ENCODE measurements at regions not wholly inside any gene's neighbourhood (a gene's known extent, or its start where the extent isn't known, plus 50 kb on each side); places are given as distances from the start of the nearest gene placed in this dataset.

DNA sequence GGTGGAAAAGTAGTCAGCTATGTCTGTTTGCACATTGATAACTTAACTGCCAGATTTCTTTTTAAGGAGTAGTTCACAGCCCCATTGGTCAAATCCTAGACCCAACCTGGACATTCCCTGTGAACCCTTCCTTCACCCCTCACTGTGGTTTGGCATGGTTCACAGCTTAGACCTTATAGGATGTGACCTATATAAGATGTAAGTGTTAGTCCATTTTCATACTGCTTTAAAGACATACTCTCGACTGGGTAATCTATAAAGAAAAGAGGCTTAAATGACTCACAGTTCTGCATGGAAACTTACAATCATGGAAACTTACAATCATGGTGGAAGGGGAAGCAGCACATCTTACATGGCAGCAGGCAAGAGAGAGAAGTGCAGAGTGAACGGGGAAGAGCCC lies 1066.2 kb downstream of the TTLL7 start:
- no peak for DNase-seq (ENCODE audit: low read depth in 2 of 3, low spot score in 2 of 3)

DNA sequence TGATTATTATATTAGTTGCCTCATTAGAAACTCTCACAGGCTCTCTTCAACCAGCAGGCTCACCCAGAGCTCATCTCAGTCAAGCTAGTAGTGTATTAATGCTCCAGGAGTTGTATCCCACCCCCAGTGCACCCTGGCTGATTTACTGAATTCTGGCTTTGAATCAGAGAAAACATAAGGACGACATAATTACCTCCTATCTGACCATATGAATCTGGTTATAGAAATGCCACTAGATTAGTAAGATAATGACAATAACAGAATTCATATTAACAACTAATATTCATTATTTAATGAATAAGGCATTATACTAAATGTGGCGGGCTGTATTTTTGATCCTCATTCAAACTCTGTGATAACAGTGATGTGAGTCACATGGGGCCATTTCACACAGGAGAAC lies 1066.7 kb downstream of the TTLL7 start:
- no peak for DNase-seq (ENCODE audit: low read depth in 2 of 3, low spot score in 2 of 3)

DNA sequence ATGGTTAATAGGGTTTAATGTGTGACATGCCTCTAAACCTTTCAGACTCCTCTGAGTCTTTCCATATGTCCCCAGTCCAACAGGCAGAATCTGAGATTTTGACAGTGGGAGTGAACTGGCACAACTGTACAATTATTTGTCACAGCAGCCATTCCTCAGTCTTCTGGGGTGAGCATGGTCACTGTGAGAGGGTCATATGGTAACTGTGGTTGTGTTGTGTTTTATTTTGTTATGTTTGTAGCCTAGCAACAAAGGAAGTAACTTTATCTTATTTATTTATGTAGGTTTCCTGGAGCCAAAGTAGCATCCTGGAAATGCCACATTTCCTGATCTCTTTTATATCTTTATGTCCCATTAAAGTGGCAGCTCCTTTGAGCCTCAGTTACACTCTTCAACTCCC lies 1067.9 kb downstream of the TTLL7 start:
- peak in 1 of 3 donors; percentile 48 for DNase-seq (ENCODE audit: low read depth in 2 of 3, low spot score in 2 of 3)

DNA sequence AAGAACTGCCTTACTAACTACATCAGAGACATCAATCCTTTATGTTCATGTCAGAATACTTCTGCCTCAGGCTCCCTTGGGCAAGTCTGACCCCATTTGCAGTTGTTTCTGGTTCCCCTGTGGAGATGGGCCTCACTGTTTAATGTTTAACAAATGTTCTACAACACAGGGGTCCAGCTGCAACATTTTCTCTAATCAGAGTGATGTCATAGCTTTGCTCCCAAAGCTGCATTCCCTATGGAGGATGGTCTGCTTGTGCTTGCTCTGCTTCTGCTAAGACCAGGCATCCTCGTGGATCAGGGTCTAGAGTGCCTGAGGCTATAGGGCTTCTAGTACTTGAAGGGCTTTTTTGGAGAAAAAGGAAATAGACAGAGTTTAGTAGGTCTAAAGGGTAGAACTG lies 1071.2 kb downstream of the TTLL7 start:
- DNase-seq (ENCODE audit: low read depth in 2 of 3, low spot score in 2 of 3), result no peak

DNA sequence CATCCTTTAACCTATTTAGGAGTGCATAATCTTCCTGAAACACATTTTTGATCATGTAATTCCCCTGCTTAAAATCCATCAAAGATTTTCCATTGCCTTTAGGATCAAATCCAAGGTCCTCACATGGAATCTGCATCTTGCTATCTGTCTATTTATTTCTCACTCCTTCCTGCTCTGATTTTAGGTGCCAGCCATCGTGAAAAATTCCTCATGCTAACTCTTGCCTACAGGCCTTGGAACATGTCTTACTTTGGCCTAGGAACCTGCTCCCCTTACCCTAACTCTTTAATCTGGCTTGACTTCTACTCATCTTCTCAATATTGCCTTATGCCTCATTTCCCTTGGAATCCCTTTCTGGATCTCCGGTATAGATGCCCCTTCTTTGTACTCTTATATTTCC lies 1074.3 kb downstream of the TTLL7 start:
- DNase-seq (ENCODE audit: low read depth in 2 of 3, low spot score in 2 of 3), result no peak

DNA sequence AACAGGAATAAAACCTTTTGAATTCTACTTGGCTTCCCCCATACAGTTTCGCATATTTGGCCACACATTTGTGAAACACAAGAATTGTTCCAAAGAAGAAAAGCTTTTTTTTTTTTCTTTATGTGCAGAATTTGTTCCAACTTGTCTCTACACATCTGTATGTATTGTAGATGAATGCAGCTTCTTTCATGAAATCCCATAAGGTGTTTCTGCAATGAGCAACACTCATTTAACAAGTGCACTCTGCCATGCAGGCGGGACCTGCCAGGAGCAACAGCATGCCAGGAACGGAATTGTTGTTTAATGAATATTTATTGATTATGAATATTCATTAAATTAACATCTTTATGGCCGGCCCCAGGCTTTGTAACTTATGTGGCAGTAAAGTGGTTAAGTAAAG lies 1075.0 kb downstream of the TTLL7 start:
- no peak for DNase-seq (ENCODE audit: low read depth in 2 of 3, low spot score in 2 of 3)

DNA sequence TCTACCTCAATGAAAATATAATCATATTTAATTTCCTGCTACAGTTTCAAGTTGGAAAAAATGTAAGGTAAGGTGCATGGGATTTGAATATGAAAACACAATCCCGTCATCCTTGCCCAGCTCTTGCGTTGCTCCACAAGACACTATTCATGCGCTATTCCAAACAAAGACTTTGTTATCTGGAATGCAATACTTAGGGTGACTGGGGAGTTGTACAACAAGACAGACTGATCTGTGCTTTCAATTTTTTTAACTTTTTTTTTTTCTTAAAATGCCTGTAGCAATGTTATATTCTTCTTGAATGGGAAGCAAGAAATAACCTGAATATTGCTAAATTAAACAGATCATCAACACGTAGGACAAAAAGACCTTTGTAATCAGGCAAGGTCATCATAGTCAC lies 1077.2 kb downstream of the TTLL7 start:
- DNase-seq (ENCODE audit: low read depth in 2 of 3, low spot score in 2 of 3), result no peak

DNA sequence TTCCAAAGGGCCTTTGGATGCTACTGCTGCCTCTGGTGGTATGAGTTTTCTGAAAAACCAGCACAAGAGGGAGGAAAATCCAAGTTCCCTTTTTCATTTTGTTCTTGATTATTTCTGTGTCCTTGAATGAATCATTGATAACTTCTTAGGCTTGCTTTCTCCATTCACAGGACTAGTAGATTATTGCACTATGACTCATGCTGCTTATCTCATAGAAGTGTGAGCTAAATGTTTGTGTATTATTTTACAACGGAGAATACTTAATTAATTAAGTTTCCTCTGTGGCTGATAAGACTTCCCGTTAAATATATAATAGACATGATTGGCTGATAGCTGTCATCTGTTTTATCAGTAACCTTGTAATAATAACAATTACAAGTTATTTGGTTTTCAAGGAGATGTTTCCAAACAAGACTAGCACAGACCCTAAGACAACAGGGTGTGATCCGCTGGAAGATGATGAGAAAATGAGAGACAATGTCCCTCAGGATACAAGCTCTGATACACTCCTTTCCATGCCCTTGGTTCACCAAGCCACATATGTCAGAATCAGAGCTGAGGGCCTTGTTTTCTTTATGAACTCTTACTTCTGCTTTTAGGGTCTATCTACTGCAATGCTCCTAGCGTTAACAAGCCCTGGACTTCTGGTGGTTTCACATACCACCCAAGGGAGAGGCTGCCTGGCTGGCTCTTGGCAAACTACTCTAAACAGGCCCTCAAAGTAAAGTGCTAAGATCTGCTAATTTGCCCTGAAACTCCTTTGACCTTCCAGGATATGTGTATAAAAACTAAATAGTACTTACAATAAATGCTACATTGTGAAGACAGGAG lies 1078.3 kb downstream of the TTLL7 start:
- DNase-seq (ENCODE audit: low read depth in 2 of 3, low spot score in 2 of 3), result no peak

DNA sequence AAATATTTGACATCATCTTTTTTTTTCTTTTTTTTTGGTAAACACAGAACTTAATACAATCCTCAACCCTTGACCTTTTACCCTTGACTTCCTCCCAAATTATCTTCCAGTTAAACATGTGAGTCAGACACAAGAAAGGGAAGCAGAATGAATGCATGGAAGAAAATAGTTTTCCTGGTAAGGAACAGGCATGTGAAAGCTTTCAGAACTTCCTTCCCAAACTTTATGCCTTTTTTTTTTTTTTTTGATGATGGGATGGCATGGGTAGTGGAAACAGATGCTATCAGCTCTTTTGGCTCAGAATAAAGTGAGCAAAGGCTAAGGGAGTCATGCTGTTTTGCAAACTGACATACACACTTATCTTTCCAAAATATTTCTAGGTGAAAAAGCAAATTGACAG lies 1079.1 kb downstream of the TTLL7 start:
- DNase-seq (ENCODE audit: low read depth in 2 of 3, low spot score in 2 of 3), result no peak

DNA sequence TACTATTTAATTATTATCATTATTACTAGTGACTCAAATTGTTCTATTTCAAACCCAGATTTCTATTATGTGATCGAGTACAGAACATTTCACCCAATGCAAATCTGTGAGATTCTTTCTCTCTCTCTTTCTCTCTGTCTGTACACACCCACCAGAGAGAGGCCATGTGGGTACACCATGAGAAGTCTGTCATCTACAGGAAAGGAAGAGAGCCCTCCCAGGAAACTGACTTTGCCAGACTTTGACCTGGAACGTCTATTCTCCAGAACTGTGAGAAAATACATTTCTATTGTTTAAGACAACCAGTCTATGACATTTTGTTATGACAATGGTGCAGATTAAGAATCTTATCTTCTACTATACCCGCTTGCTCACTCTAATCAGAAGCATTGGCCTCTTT lies 1091.6 kb downstream of the TTLL7 start:
- DNase-seq (ENCODE audit: low read depth in 2 of 3, low spot score in 2 of 3), result no peak

DNA sequence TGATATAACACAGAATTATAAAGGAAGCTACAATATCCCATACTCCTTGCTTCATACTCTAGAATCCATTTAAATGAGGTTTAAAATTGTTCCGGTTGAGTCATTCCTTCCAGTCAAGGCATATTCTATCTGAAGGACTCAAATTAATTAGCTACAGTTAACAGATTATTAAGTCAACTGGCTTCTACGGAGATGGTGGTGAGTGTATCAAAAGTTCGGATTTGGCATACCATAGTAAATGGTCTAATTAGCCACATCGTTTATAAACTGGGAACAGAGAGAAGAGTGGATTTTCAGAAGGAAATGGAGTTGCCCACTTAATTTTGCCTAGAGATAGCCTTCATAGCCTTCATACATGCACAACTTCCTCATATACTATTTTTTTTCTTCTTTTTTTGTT lies 1095.3 kb downstream of the TTLL7 start:
- DNase-seq (ENCODE audit: low read depth in 2 of 3, low spot score in 2 of 3), result no peak

DNA sequence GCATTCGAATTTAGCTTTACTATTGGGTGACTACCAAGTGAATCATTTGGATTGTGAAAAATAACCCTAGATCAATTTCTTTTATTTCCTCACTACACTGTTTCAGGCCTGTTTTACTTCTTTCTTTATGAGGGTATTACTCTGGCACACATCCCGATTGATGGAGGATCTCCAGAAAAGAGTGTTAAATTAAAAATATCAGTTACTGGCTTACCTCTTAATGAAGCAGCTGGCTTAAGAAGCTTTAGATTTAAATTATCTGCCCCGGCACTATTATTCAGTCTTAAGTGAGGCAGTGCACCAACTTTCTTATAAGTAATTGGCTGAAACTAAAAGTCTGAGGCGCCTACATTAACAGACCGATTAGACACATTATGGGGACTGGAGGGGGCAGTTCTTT lies 1097.4 kb downstream of the TTLL7 start:
- DNase-seq (ENCODE audit: low read depth in 2 of 3, low spot score in 2 of 3), result no peak

DNA sequence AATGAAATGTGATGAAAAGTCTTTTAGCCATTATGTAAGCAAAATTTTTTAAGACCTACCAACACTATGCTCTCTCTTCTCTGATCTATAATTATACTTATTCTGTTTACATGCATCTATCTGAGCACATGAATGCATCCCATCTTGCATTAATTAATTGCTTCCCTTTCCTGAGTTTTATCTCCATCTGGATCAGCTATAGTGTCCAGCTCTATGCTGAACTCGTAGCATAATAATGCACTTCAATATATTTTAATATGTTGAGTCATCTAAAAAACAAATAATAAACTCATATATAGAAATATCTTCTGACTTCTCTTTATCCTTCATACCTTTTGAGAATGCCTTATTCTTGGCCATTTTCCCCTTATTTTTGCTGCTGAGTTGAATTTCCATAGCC lies 1097.8 kb downstream of the TTLL7 start:
- DNase-seq (ENCODE audit: low read depth in 2 of 3, low spot score in 2 of 3), result no peak

DNA sequence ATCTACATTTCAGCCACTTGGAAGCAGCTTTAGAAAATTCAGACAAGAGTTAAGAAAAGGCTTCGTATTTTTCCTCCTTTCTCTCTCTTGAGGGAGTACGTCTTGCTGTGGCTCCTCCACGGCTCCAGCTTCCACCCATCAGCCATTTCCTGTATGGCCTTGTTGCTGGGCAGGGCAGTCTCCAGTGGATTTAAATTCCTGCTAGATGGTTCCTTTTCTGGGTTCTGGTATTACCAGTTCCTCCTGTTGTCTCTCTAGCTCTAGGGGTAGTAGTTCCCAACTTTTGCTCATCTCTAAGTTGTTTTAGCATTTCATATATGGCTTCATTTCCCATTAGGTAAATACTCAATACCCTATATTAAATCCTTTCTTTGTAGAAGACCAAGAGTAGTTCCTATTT lies 1098.3 kb downstream of the ADGRL2 start:
- no peak for DNase-seq (ENCODE audit: low read depth in 2 of 3, low spot score in 2 of 3)

DNA sequence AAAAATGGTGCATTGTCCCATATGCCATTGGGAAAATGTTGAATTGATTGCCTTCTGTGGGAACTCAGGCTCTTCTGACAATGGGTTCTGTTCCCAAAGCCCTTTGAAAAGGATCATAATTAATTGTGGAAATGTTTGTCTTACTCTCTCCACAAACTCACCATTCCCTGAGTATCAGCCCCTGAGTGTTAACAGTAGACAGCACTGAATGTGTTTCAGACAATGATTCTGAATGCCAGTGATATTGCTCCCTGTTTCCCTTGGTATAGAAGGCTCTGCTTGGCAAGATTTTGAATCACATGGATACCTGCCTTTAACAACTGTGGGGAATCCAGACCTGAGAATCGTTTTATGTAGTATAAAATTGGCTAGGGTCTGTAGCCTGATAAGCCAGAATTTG lies 1096.8 kb downstream of the ADGRL2 start:
- DNase-seq (ENCODE audit: low read depth in 2 of 3, low spot score in 2 of 3), result no peak

DNA sequence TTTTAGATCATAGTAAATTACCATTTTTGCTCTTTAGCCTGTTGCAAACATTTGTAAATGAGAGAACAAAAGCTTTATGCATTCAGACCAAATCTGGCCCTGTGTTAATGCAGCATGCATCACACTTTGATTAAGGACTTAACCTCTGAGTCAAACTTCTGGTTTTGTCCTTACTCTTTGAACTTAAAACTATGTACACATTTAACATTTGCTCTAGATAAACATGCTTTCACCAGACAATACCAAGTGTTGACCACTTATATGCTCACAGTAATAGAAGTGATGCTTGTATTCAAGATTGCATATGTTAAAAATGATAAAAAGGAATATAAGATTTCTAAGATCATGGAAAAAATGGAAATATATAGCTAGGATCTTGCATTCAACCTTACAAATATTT lies 1095.3 kb downstream of the ADGRL2 start:
- no peak for DNase-seq (ENCODE audit: low read depth in 2 of 3, low spot score in 2 of 3)

DNA sequence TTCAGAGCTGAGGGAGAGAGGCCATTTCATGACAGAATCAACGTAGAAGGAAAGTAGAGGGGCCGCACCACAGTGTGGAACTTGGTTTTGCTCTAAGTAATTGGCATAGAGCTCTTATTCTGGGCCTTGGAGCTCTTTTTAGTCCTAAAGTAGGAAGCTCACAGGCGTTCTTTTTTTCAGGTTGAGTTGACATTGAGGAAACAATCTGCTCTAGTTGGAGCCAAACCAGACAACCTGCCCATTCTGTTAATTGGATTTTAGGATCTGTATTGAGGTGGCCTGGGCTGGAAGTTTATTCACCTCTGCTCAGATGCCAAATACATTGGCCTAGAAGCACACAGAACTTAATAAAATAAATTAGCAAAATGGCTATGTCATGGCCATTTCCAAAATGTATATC lies 1093.9 kb downstream of the ADGRL2 start:
- DNase-seq (ENCODE audit: low read depth in 2 of 3, low spot score in 2 of 3), result no peak

DNA sequence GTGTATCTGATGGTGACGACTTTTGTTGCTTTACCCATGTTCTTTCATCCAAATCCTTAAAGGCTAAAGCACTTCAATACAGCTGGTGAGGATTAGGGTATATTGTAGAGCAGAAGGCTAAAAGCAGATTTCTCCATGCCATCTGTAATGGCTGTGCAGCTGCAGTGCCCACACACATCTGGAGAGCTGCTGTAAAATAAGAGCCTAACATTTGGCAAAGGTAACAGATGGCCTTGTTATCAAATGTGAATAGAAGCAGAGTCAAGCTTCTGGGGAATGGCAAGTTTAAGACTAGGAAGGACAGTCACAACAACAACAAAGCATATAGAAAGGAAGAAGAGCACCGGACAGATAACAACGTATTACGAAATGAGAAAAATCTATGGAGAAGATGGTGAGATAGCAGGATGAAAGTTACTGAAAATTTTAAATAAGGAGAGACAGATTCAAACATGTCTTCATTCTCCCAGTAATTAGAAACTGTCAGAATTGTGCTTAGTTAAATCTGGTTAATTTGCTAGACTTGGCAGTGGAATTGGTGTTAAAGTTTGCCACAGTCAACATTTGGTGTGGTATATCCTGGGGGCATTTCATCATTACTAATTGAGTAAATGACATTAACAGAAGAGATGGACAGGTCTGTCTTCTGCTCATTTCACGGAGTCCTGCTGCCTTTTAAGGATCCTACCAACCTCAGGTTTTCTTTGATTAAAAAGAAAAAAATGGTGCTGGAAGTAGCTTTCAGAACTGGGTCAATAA lies 1093.2 kb downstream of the ADGRL2 start:
- no peak for DNase-seq (ENCODE audit: low read depth in 2 of 3, low spot score in 2 of 3)

DNA sequence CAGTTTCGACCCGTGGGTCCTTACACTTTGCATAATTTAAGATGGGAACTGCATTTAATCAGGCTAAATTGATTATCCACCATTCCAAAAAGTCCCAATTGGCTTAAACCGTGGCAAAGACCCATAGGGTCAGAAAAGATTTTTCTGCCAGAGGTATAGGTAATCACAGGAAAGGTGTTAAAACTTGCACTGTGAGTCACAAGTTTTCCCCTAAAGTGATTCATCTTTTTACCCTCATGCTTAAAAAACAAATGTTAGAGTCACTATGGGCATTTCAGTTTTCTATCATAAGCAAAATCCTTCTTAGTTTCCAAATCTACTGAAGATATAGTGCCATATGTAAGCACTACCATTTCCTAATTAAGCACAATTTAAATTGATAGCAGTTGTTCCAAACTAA lies 1079.8 kb downstream of the ADGRL2 start:
- DNase-seq (ENCODE audit: low read depth in 2 of 3, low spot score in 2 of 3), result no peak

DNA sequence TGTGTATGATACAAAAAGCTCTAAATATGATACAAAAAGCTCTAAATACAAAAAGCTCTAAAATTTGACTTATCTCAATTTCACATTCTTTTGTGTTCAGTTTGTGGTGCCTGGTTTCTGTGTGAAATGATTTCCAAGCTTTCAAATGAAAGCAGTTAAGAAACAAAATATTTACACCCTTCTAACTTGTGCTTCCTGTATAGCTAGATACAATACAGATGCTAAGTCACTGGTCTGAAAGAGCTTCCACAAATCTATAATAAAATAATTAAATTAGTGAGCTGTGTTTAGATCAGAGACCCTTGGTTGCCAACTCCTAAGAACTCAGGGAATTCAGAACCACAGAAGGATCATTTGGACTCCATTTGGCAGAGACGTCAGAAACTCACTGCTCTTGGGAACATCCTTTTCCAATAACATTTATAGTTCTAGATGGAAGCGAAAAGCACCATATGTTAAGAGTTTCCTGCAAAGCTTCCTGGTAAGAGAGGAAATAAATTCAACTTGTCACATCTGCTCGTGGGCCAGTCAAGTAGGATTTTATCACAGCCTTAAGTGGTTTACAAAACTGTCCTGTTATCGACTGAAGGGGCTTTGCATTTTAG lies 1079.1 kb downstream of the ADGRL2 start:
- DNase-seq (ENCODE audit: low read depth in 2 of 3, low spot score in 2 of 3), result peak in 1 of 3 donors; percentile 54

DNA sequence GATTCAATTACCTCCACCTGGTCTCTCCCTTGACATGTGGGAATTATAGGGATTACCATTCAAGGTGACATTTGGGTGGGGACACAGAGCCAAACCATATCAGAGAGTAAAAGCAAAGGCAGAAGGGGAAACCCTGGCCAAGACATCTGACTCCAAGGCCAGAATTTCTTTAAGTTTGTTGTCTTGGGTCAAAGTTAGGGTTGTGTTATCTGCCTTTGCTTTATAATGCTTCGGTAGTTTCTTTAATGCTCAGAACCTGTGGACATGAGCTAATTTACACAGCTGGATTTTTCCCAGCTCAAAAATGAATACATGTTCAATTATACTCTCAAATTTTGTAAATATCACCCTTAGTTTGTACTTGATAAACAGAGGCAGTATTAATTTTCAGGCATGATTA lies 1074.4 kb downstream of the ADGRL2 start:
- no peak for DNase-seq (ENCODE audit: low read depth in 2 of 3, low spot score in 2 of 3)

DNA sequence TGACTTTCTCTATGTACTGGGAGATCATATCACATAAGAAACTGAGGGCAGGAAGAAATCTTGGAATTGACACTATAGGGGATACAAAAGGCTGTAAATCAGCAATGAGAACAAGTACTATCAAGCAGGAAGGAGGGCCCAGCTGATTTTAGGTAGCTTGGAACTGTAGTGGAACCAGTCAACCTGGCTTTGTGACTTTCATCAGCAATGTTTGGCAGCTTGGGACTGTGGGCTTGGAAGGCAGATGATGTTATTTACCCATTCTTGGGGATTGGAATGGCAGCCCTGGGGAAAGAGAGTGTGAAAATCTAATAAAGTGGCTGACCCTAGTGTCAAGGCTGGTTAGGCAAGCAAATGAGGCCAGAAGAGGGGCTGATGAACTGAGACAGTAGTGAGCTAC lies 1073.3 kb downstream of the ADGRL2 start:
- no peak for DNase-seq (ENCODE audit: low read depth in 2 of 3, low spot score in 2 of 3)
